ENCODE measurements at regions not wholly inside any gene's neighbourhood (a gene's known extent, or its start where the extent isn't known, plus 50 kb on each side); places are given as distances from the start of the nearest gene placed in this dataset.

DNA sequence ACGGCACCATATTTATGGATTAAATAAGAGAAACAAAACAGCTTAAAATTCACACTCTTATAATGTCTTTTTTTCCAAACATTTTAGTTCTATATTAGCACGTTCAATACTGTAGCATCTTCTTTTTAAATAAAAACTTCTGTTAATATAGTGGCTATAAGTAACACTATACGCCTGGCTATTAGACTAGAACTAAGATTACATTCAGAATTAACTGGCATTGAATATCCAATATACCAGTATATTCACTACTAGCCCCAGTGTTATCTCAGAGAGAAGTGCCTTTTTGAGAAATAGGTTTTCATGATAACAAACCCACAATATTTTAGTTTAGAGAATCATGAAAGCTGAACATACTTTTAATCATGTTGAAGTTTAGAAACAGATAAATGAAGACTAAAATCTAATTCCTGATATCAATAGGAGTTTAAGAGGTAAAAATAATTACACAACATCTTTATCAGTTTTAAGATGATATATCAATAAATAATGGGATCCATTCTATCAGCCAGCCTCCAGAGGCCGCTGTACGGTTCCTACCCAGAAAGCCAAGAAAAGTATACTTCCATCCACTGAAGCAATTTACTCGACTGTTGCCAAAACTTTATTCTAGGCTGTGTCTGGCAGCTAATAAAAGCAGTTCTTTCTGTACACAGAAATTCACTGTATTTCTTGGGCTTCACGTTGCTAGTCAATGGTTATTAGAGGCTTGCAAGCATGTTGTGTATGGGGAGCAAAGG is 1113.4 kb upstream of the MIR17HG start:
- no peaks in the 10 kb centered on the region for H3K36me3 Mint-ChIP-seq (ENCODE audit: low read depth)
- H3K9me3 Mint-ChIP-seq: peaks cover 9% of the 10 kb centered on the region
- H3K4me1 Mint-ChIP-seq (ENCODE audit: low read depth): no peaks in the 10 kb centered on the region
- DNase-seq: no peak
- H3K4me3 Mint-ChIP-seq: no peak overlapping the region
- no peaks in the 10 kb centered on the region for H3K27me3 Mint-ChIP-seq (ENCODE audit: low read depth)
- CTCF ChIA-PET: interaction anchor here (0.5 kb wide), 1 partner anchor 1148 kb away, joined by 3 read pairs; no protein-coding TSS in a partner anchor
- intact Hi-C loops (cut with micrococcal nuclease): no loop called here
- no peak overlapping the region for H3K27ac Mint-ChIP-seq

DNA sequence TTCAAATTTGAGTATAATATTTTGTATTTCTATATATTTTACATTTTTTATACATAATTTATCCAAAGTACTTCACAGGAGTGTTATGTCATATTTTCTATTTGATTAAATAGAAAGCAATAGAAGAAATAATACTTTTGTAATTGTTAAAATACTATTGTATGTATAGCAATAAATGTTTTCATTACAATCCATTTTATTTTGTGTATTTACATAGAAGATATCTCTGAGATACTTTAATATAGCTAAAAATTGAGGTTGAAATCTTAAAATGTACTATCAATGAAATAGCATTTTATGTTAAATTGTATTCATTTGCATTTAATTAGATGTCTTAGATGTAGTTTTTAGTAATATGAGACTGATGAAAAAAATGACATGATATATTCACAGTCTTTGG is 1109.6 kb upstream of the MIR17HG start:
- Mint-ChIP-seq H3K4me1 (ENCODE audit: low read depth) (no peaks in the 10 kb centered on the region), H3K9me3 (peaks cover 9% of the 10 kb centered on the region), H3K36me3 (ENCODE audit: low read depth) (no peaks in the 10 kb centered on the region), H3K4me3 (no peak overlapping the region), H3K27me3 (ENCODE audit: low read depth) (no peaks in the 10 kb centered on the region), H3K27ac (no peak overlapping the region)
- intact Hi-C loops (cut with micrococcal nuclease): no loop called here
- no peak for DNase-seq
- CTCF ChIA-PET: no interaction called here

DNA sequence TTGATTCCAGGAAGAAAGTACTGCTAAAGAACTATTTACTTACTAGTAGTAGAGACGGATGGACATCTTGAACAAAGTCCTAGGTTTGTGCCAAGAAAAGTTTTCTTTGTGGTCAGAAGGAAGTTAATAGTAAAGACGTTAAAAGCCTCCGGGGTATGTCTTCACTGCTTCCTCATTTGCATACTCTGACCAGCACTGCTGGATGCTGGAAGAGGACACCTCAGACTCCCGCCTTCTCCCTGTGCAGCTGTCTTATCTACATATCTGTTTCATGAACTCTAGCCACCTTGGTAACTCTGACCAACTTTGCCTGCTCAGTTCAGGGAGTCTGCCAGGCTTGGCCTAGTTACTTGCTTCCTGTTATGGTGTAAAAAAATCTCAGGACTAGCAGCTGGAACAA is 1109.1 kb upstream of the MIR17HG start:
- Mint-ChIP-seq H3K27ac (no peak overlapping the region), H3K36me3 (ENCODE audit: low read depth) (no peaks in the 10 kb centered on the region), H3K27me3 (ENCODE audit: low read depth) (no peaks in the 10 kb centered on the region), H3K4me3 (no peak overlapping the region), H3K4me1 (ENCODE audit: low read depth) (no peaks in the 10 kb centered on the region), H3K9me3 (peaks cover 9% of the 10 kb centered on the region)
- CTCF ChIA-PET: no interaction called here
- no peak for DNase-seq
- intact Hi-C loops (cut with micrococcal nuclease): no loop called here

DNA sequence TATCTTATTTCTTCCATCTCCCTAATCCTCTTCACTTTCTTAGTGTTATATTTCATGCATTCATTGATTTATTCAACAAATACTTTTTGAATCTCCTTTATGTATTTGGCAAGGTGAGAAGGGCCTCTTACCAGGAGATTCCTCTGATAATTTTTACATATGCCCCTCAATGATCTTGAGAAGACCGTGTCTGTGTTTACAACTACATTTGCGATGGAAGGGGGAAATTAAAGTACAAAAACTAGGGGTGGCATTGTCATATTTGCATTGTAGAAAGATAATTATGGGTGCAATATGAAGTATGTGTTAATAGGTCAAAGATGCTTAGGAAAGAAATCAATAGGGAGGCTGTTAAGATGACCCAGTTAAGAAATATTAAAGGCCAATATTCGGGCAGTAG is 1108.4 kb upstream of the MIR17HG start:
- intact Hi-C loops (cut with micrococcal nuclease): no loop called here
- Mint-ChIP-seq H3K27ac (no peak overlapping the region), H3K9me3 (peaks cover 9% of the 10 kb centered on the region), H3K4me3 (no peak overlapping the region), H3K27me3 (ENCODE audit: low read depth) (no peaks in the 10 kb centered on the region), H3K4me1 (ENCODE audit: low read depth) (no peaks in the 10 kb centered on the region), H3K36me3 (ENCODE audit: low read depth) (no peaks in the 10 kb centered on the region)
- CTCF ChIA-PET: no interaction called here
- DNase-seq: no peak

DNA sequence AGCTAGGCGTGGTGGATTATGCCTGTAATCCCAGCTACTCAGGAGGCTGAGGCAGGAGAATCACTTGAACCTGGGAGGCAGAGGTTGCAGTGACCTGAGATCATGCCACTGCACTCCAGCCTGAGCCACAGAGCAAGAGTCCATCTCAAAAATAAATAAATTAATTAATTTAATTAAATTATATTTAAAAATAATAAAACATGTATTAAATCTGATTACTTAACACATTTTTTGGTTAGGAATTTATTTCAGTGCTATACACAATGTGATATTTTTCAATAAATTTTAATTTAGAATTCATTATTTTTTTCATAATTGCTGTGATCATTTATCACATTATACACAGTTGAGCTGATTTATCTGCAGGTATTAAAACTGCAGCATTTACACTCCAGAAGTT is 1101.5 kb upstream of the MIR17HG start:
- peaks cover 8% of the 10 kb centered on the region for H3K9me3 Mint-ChIP-seq
- CTCF ChIA-PET: no interaction called here
- intact Hi-C loops (cut with micrococcal nuclease): no loop called here
- H3K4me3 Mint-ChIP-seq: no peak overlapping the region
- no peak for DNase-seq
- no peaks in the 10 kb centered on the region for H3K36me3 Mint-ChIP-seq (ENCODE audit: low read depth)
- H3K27me3 Mint-ChIP-seq (ENCODE audit: low read depth): no peaks in the 10 kb centered on the region
- no peaks in the 10 kb centered on the region for H3K4me1 Mint-ChIP-seq (ENCODE audit: low read depth)
- H3K27ac Mint-ChIP-seq: no peak overlapping the region

DNA sequence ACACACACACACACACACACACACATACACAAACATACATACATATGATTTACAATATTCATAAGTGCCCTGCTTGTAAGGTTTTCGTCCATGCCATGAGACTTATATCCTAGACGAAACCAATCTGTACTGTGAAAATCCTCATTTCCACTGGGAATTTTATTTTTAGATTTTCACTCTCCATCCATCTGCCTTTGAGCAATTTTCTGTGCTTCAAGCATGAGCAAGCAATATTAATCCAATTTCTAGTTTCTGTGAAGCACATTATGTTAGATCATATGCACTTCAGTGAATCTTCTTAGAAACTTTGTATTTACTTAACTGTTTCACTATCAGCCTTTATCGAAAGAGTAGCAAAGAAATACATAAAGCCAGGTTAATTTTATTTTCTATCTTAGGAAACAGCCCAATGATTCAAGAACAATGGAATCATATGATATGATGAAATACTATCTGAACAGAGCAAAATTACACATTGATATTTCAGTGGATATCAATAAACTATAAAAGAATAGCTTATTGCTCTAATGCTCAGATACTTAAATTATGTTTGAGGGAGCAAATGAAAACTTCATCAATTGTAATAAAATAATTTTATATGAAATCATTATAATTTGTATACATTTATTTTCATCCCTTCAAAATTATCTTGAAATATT is 1100.7 kb upstream of the MIR17HG start:
- intact Hi-C loops (cut with micrococcal nuclease): no loop called here
- no peak overlapping the region for H3K4me3 Mint-ChIP-seq
- H3K27ac Mint-ChIP-seq: no peak overlapping the region

DNA sequence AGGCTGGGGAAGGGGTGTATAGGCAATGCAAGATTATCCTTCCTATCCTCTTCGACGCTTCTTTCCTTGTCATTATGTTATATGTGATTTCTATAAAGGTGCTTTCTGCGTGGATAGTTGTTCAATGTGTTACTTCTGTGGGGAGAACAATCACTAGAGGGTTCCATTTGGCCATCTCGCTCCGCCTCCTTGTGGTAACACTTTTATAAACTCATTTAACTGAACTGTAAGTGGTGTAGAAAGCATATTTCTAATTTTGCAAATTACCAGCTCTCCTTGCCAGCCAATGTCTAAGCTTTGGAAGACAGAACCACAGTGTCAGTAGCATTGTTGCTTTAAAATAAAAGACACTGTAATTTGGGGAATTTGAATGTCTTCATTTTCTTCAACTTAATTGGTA is 1093.7 kb upstream of the MIR17HG start:
- H3K9me3 Mint-ChIP-seq: peaks cover 23% of the 10 kb centered on the region
- intact Hi-C loops (cut with micrococcal nuclease): no loop called here
- DNase-seq: no peak
- H3K27me3 Mint-ChIP-seq (ENCODE audit: low read depth): no peaks in the 10 kb centered on the region
- H3K4me3 Mint-ChIP-seq: no peak overlapping the region
- H3K36me3 Mint-ChIP-seq (ENCODE audit: low read depth): no peaks in the 10 kb centered on the region
- no peaks in the 10 kb centered on the region for H3K4me1 Mint-ChIP-seq (ENCODE audit: low read depth)
- H3K27ac Mint-ChIP-seq: no peak overlapping the region
- CTCF ChIA-PET: no interaction called here

More for the DNA sequence above, 1100.7 kb upstream of the MIR17HG start:
- no peak for DNase-seq
- no peaks in the 10 kb centered on the region for H3K27me3 Mint-ChIP-seq (ENCODE audit: low read depth)
- H3K4me1 Mint-ChIP-seq (ENCODE audit: low read depth): no peaks in the 10 kb centered on the region
- CTCF ChIA-PET: no interaction called here
- no peaks in the 10 kb centered on the region for H3K36me3 Mint-ChIP-seq (ENCODE audit: low read depth)
- peaks cover 10% of the 10 kb centered on the region for H3K9me3 Mint-ChIP-seq

DNA sequence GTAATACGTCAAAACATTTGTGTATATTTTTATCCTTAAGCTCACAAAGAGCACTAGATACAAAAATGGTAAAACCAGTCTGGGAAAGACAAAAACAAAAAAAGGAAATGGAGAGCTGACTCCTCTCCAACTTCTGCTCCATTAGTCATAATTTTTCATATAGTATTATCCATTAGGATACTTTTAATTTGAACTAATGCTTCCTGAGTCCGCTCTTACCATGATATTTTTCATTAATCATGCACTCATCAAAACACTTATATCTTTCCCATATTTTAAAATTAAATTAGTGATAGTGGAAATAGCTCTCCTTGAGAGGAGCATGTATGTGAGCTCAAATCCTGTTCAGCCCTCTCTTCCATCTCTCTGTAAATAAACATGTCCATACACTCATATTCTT is 1093.0 kb upstream of the MIR17HG start:
- Mint-ChIP-seq H3K9me3 (peaks cover 20% of the 10 kb centered on the region), H3K36me3 (ENCODE audit: low read depth) (no peaks in the 10 kb centered on the region), H3K4me3 (no peak overlapping the region), H3K4me1 (ENCODE audit: low read depth) (no peaks in the 10 kb centered on the region), H3K27me3 (ENCODE audit: low read depth) (no peaks in the 10 kb centered on the region), H3K27ac (no peak overlapping the region)
- CTCF ChIA-PET: no interaction called here
- intact Hi-C loops (cut with micrococcal nuclease): no loop called here
- no peak for DNase-seq

DNA sequence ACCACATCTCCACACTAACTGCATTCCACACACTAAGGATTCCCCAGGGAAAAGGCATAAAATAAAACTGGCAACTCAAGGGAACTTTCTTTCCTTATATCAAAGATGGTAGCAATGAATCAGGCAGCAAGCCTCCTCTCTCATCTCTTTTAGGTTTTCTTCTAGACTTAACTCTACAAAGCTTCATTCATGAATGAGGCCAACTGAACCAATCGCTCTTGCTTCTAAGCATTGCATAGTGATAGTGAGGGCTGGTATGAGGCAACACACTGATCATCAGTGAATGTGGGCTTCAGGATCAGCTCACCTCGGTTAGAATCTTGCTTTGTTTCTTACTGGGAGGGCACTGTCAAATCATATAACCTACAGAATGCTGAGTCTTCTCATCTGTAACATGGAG is 1090.7 kb upstream of the MIR17HG start:
- CTCF ChIA-PET: no interaction called here
- no peaks in the 10 kb centered on the region for H3K4me1 Mint-ChIP-seq (ENCODE audit: low read depth)
- no peak for DNase-seq
- H3K9me3 Mint-ChIP-seq: peaks cover 14% of the 10 kb centered on the region
- H3K27ac Mint-ChIP-seq: no peak overlapping the region
- H3K4me3 Mint-ChIP-seq: no peak overlapping the region
- no peaks in the 10 kb centered on the region for H3K27me3 Mint-ChIP-seq (ENCODE audit: low read depth)
- H3K36me3 Mint-ChIP-seq (ENCODE audit: low read depth): no peaks in the 10 kb centered on the region
- intact Hi-C loops (cut with micrococcal nuclease): no loop called here

DNA sequence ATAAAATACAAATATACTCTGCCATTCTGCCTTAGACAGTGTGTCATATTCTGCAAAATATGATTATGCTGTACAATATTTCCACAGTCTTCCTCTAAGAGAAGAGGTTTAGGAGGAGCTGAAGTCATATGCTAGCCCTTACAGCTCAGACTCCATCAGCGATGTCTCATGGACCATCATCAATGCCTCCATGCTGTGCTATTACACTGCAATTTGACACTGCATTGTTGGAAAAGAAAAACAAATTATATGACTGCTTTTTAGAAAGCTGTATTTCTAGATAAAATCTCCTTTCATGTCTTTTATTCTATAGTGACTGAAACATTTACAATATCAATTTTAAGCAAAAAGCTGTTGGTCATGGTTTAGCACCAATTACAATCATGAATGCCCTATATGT is 1089.4 kb upstream of the MIR17HG start:
- Mint-ChIP-seq H3K27me3 (ENCODE audit: low read depth) (no peaks in the 10 kb centered on the region), H3K4me3 (no peak overlapping the region), H3K9me3 (peaks cover 13% of the 10 kb centered on the region), H3K36me3 (ENCODE audit: low read depth) (no peaks in the 10 kb centered on the region), H3K27ac (no peak overlapping the region), H3K4me1 (ENCODE audit: low read depth) (no peaks in the 10 kb centered on the region)
- DNase-seq: no peak
- intact Hi-C loops (cut with micrococcal nuclease): no loop called here
- CTCF ChIA-PET: interaction anchor here (0.6 kb wide), 1 partner anchor 152 kb away, joined by 4 read pairs; no protein-coding TSS in a partner anchor

DNA sequence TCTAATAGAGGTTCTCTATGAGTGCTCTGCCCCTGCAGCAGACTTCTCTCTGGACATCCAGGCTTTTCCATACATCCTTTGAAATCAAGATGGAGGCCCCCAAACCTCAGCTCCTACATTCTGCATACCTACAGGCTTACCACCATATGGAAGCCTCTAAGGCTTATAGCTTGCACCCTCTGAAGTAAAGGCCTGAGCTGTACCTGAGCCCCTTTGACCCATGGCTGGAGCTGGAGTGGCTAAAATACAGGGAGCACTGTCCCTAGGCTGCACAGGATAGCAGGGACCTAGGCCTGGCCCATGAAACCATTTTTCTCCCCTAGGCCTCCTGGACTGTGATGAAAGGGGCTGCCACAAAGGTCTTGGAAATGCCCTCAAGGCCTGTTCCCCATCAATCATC is 1086.1 kb upstream of the MIR17HG start:
- Mint-ChIP-seq H3K9me3 (peaks cover 7% of the 10 kb centered on the region), H3K36me3 (ENCODE audit: low read depth) (no peaks in the 10 kb centered on the region), H3K27me3 (ENCODE audit: low read depth) (no peaks in the 10 kb centered on the region), H3K4me3 (no peak overlapping the region), H3K4me1 (ENCODE audit: low read depth) (no peaks in the 10 kb centered on the region), H3K27ac (no peak overlapping the region)
- CTCF ChIA-PET: no interaction called here
- intact Hi-C loops (cut with micrococcal nuclease): no loop called here
- DNase-seq: no peak

DNA sequence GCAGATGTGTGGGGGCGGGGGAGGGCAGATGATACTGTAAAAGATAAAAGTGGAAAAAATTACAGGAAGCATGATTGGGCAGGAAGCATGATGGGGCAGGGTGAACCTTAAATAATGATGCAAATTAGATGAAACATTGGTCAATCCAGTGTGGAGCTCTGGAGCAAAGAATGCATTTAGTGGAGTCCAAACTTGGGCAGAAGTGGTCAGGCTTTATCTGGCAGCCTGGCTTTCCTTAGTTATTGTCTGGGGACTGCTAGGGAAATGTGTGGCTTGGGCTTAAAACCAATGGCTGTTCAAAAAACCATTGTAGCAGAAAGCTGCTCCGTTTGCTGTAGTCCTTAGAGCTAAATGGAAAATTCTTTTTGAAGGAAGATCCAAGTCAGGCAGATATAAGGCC is 1077.3 kb upstream of the MIR17HG start:
- H3K27ac Mint-ChIP-seq: no peak overlapping the region
- no peaks in the 10 kb centered on the region for H3K4me1 Mint-ChIP-seq (ENCODE audit: low read depth)
- H3K4me3 Mint-ChIP-seq: no peak overlapping the region
- no peaks in the 10 kb centered on the region for H3K36me3 Mint-ChIP-seq (ENCODE audit: low read depth)
- intact Hi-C loops (cut with micrococcal nuclease): no loop called here
- H3K27me3 Mint-ChIP-seq (ENCODE audit: low read depth): no peaks in the 10 kb centered on the region
- DNase-seq: no peak
- CTCF ChIA-PET: no interaction called here
- H3K9me3 Mint-ChIP-seq: peaks cover 10% of the 10 kb centered on the region

DNA sequence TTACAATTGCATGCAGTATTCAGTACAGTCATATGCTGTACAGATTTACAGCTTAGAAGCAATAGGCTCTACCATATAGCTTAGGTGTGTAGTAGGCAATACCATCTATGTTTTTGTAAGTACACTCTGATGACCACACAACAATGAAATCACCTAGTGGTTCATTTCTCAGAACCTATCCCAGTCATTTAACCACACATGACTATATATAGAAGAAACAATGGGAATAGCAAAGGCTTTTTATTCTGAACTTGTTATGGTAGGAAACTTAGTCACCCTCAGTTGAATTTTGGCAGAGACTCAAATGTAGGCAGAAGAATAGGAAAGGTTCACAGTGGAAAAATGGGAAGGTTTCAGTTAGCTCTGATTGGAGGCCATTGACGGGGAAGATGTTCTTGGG is 1075.1 kb upstream of the MIR17HG start:
- H3K27ac Mint-ChIP-seq: no peak overlapping the region
- H3K36me3 Mint-ChIP-seq (ENCODE audit: low read depth): no peaks in the 10 kb centered on the region
- CTCF ChIA-PET: interaction anchor here (0.6 kb wide), 1 partner anchor 1913 kb away, joined by 3 read pairs; no protein-coding TSS in a partner anchor
- H3K27me3 Mint-ChIP-seq (ENCODE audit: low read depth): no peaks in the 10 kb centered on the region
- intact Hi-C loops (cut with micrococcal nuclease): no loop called here
- no peaks in the 10 kb centered on the region for H3K4me1 Mint-ChIP-seq (ENCODE audit: low read depth)
- no peak for DNase-seq
- H3K4me3 Mint-ChIP-seq: no peak overlapping the region
- H3K9me3 Mint-ChIP-seq: peaks cover 10% of the 10 kb centered on the region

Data from activated naive CD4-positive, alpha-beta T cell treated with anti-CD3 and anti-CD28 coated beads for 36 hours (primary cell).